ENCODE measurements at regions not wholly inside any gene's neighbourhood (a gene's known extent, or its start where the extent isn't known, plus 50 kb on each side); places are given as distances from the start of the nearest gene placed in this dataset.

GRCh38 chr3:83953417-83954089 lies 1005.2 kb upstream of the CADM2 start:
- TF ChIP-seq CTCF (conservative IDR thresholded peaks at IDR 0.05; ENCODE audit: low read length) (no peak), EZH2phosphoT487 (IDR thresholded peaks at IDR 0.05; ENCODE audit: borderline replicate concordance, low read depth, low read length) (no peak)

Measured in OCI-LY7 (cell line).